Endothelial cell of umbilical vein (primary cell): ENCODE measurements at regions not wholly inside any gene's neighbourhood (a gene's known extent, or its start where the extent isn't known, plus 50 kb on each side); places are given as distances from the start of the nearest gene placed in this dataset.

Experiments used
- BruUV-seq: library from RNA; stranded (reverse); fragments of 400-500 nt; replicated peaks from 2 replicates; lab custom pipeline; 2021; lab: Mats Ljungman, UMichigan
- CTCF ChIA-PET: fragments of 300-600, 350-600 bp; sonication (Branson Sonifier 250); formaldehyde crosslinking; loops from one replicate; lab custom pipeline; 2021; ENCODE audit warnings: antibody characterized with exemption, inconsistent platforms; lab: Charles Lee
- POLR2A ChIA-PET: fragments of 300-600, 350-600 bp; sonication (Branson Sonifier 250); formaldehyde crosslinking; loops from one replicate; lab custom pipeline; 2021; ENCODE audit warnings: antibody characterized with exemption, inconsistent platforms; lab: Charles Lee
- DNase-seq: peaks from one replicate; pipeline ENCODE4 v3.0.0-alpha.2; 2011; ENCODE audit warnings: low read depth, low spot score
- FAIRE-seq: peaks from 2 replicates; lab custom pipeline; 2011; peaks lifted over from hg19 to GRCh38; lab: Jason Lieb, UNC
- H2AFZ ChIP-seq: 2 replicates; pipeline ENCODE4 v1.6.0; 2012; ENCODE audit warnings: low read depth, low read length, control low read depth, inconsistent platforms
- H3K27ac ChIP-seq: 2 replicates; pipeline ENCODE4 v1.5.1; 2011; ENCODE audit warnings: low read depth, mild to moderate bottlenecking, control low read depth, low read length, moderate library complexity; ENCODE audit not compliant: insufficient read depth
- H3K27me3 ChIP-seq, 2 experiments: 2 replicates each; pipeline versions ENCODE4 v1.6.0 to v1.6.1; 2011; ENCODE audit warnings: low read length in 2 of 2, mixed read lengths in 1 of 2; ENCODE audit not compliant: control insufficient read depth in 2 of 2, insufficient read depth in 2 of 2
- H3K36me3 ChIP-seq, 2 experiments: 2 replicates in 1 of 2; 3 replicates in 1 of 2; pipeline ENCODE4 v1.5.1; 2011; ENCODE audit warnings: low read length in 2 of 2, mild to moderate bottlenecking in 1 of 2, moderate library complexity in 1 of 2; ENCODE audit not compliant: control insufficient read depth in 2 of 2, insufficient read depth in 2 of 2; ENCODE audit errors: extremely low read depth in 1 of 2
- H3K4me1 ChIP-seq: 3 replicates; pipeline ENCODE4 v1.5.1; 2011; ENCODE audit warnings: mild to moderate bottlenecking, low read length; ENCODE audit not compliant: control insufficient read depth, insufficient read depth; ENCODE audit errors: extremely low read depth
- H3K4me2 ChIP-seq: 2 replicates; pipeline ENCODE4 v1.6.1; 2011; ENCODE audit warnings: low read length, control low read depth, mixed read lengths; ENCODE audit not compliant: insufficient read depth
- H3K4me3 ChIP-seq, 3 experiments: fragments of 200-600 bp in 1 of 3; sonication (generic), shearing (Covaris generic) in 1 of 3; replicated peaks in 1 of 3; 2 replicates each; pipeline ENCODE4 v1.5.1; 2011 to 2016; ENCODE audit warnings: control low read depth in 3 of 3, low read length in 3 of 3, mild to moderate bottlenecking in 2 of 3, inconsistent platforms in 1 of 3, low read depth in 1 of 3, moderate library complexity in 1 of 3; ENCODE audit not compliant: insufficient read depth in 1 of 3
- H3K79me2 ChIP-seq: 2 replicates; pipeline ENCODE4 v1.6.0; 2012; ENCODE audit warnings: low read length, inconsistent platforms; ENCODE audit not compliant: control insufficient read depth, insufficient read depth
- H3K9ac ChIP-seq: replicated peaks from 2 replicates; pipeline ENCODE3; 2011; ENCODE audit warnings: low read length, control low read depth; ENCODE audit not compliant: insufficient read depth; ENCODE audit errors: extremely low read depth
- H3K9me1 ChIP-seq: replicated peaks from 3 replicates; pipeline ENCODE4 v1.6.0; 2011; ENCODE audit warnings: mild to moderate bottlenecking, low read length; ENCODE audit not compliant: control insufficient read depth, insufficient read depth; ENCODE audit errors: extremely low read depth
- H3K9me3 ChIP-seq: replicated peaks from 2 replicates; pipeline ENCODE4 v1.5.1; 2012; ENCODE audit warnings: low read length, inconsistent platforms; ENCODE audit not compliant: control insufficient read depth, insufficient read depth
- H4K20me1 ChIP-seq: replicated peaks from 2 replicates; pipeline ENCODE3; 2011; ENCODE audit warnings: mild to moderate bottlenecking, low read length; ENCODE audit not compliant: control insufficient read depth, insufficient read depth; ENCODE audit errors: extremely low read depth
- CTCF ChIP-seq, 2 donors: IDR thresholded peaks; 1 replicate in 1 of 2; 2 replicates in 1 of 2; pipeline ENCODE4 v1.5.1; 2011; ENCODE audit warnings: low read length in 2 of 2, mild to moderate bottlenecking in 2 of 2, moderate library complexity in 2 of 2, control low read depth in 1 of 2, inconsistent platforms in 1 of 2, low read depth in 1 of 2; ENCODE audit not compliant: insufficient read depth in 1 of 2; ENCODE audit errors: extremely low read depth in 1 of 2
- EZH2 ChIP-seq: IDR thresholded peaks from 2 replicates; pipeline ENCODE4 v1.6.1; 2012; ENCODE audit warnings: borderline replicate concordance, low read depth, mild to moderate bottlenecking, moderate library complexity, low read length, inconsistent platforms; ENCODE audit not compliant: severe bottlenecking
- FOS ChIP-seq: IDR thresholded peaks from 2 replicates; pipeline ENCODE4 v1.6.1; 2011; ENCODE audit warnings: mild to moderate bottlenecking, low read length, moderate library complexity, borderline replicate concordance; ENCODE audit not compliant: insufficient read depth
- GATA2 ChIP-seq: IDR thresholded peaks from 2 replicates; pipeline ENCODE4 v1.7.0; 2011; ENCODE audit warnings: low read depth, mild to moderate bottlenecking, moderate library complexity, mixed read lengths, low read length; ENCODE audit not compliant: insufficient read length, insufficient read depth
- JUN ChIP-seq: IDR thresholded peaks from 2 replicates; pipeline ENCODE4 v1.6.1; 2011; ENCODE audit warnings: borderline replicate concordance, low read depth; ENCODE audit not compliant: insufficient read length, insufficient read depth
- MYC ChIP-seq: IDR thresholded peaks from one replicate; pipeline ENCODE4 v1.6.1; 2011; ENCODE audit warnings: mild to moderate bottlenecking, low read depth, low read length
- POLR2A ChIP-seq: IDR thresholded peaks from 2 replicates; pipeline ENCODE4 v1.6.1; 2012; ENCODE audit warnings: low read depth, mild to moderate bottlenecking, control low read depth, low read length
- POLR2AphosphoS5 ChIP-seq: IDR thresholded peaks from 2 replicates; pipeline ENCODE4 v1.6.1; 2012; ENCODE audit warnings: low read depth, mild to moderate bottlenecking, control low read depth, low read length, moderate library complexity; ENCODE audit not compliant: insufficient read depth
- dilution Hi-C: fragments of 300-500 bp; cut with MboI; formaldehyde crosslinking; loops from one replicate; pipeline ENCODE4 v1.15.0; 2019; ENCODE audit warnings: low sequenced_read_pairs; ENCODE audit not compliant: extremely low pct_ligation_motif_present
- intact Hi-C: fragments of 100-400 bp; cut with micrococcal nuclease; formaldehyde crosslinking; loops from one replicate; pipeline ENCODE4 v1.10.0; 2022
- TF ChIP-seq, protein P1 (sequence below): IDR thresholded peaks from 2 replicates; pipeline ENCODE4 v1.6.1; 2011; ENCODE audit not compliant: insufficient read depth, insufficient read length

GRCh38 chr3:139203752-139204151 lies 140.1 kb upstream of the MRPS22 start:
- no peak overlapping the region for H3K27ac ChIP-seq
- TF ChIP-seq POLR2A (no peak), FOS (no peak), POLR2AphosphoS5 (no peak), CTCF (IDR thresholded peaks at IDR 0.05; ENCODE audit: extremely low read depth in 1 of 2, insufficient read depth in 1 of 2, low read depth in 1 of 2, low read length in 2 of 2) (no peak), JUN (no peak), EZH2 (no peak), GATA2 (no peak), MYC (no peak)
- TF ChIP-seq, protein P1, sequence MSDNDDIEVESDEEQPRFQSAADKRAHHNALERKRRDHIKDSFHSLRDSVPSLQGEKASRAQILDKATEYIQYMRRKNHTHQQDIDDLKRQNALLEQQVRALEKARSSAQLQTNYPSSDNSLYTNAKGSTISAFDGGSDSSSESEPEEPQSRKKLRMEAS, result no peak
- H3K36me3 ChIP-seq, result no peaks in the 10 kb centered on the region
- no peak overlapping the region for H2AFZ ChIP-seq
- H3K4me2 ChIP-seq, result no peak overlapping the region
- intact Hi-C loops (no loop called here), dilution Hi-C loops (no loop called here)
- no peak overlapping the region for H3K9ac ChIP-seq
- FAIRE-seq (no peak), DNase-seq (no peak)
- no peaks in the 10 kb centered on the region for H3K27me3 ChIP-seq
- POLR2A ChIA-PET, result no interaction called here
- H3K9me3 ChIP-seq, result no peaks in the 10 kb centered on the region
- BruUV-seq, result no TSS peak
- H3K4me3 ChIP-seq, result no peak overlapping the region
- CTCF ChIA-PET, result no interaction called here
- H4K20me1 ChIP-seq, result no peaks in the 10 kb centered on the region
- H3K9me1 ChIP-seq, result no peaks in the 10 kb centered on the region
- no peaks in the 10 kb centered on the region for H3K79me2 ChIP-seq
- no peaks in the 10 kb centered on the region for H3K4me1 ChIP-seq
